HCT116 (cell line): ENCODE measurements at regions not wholly inside any gene's neighbourhood (a gene's known extent, or its start where the extent isn't known, plus 50 kb on each side); places are given as distances from the start of the nearest gene placed in this dataset.

ENCODE experiments used
- ATAC-seq: fragments of 200-7000 bp; cut with Tn5 transposase; 2 replicates; pipeline ENCODE4 v1.9.1; 2020; ENCODE audit warnings: mild to moderate bottlenecking, moderate library complexity
- BruUV-seq: library from RNA; stranded (reverse); fragments of 400-500 nt; replicated peaks from 2 replicates; lab custom pipeline; 2021; lab: Mats Ljungman, UMichigan
- CTCF ChIA-PET: fragments of 300-600 bp; sonication (Branson Sonifier 250); formaldehyde crosslinking; loops from one replicate; lab custom pipeline; 2021; ENCODE audit warnings: antibody characterized with exemption; lab: Charles Lee
- POLR2A ChIA-PET: fragments of 300-600, 350-600 bp; sonication (Branson Sonifier 250); formaldehyde crosslinking; loops from one replicate; lab custom pipeline; 2021; ENCODE audit warnings: antibody characterized with exemption; lab: Charles Lee
- RAD21 ChIA-PET, 2 experiments: fragments of 300-600 bp; sonication (Branson Sonifier 250); formaldehyde crosslinking; loops; one replicate each; lab custom pipeline; 2023; ENCODE audit warnings: low total read pairs in 2 of 2; ENCODE audit not compliant: uncharacterized antibody in 2 of 2, unreplicated experiment in 2 of 2, low non-redundant PET in 1 of 2; lab: Charles Lee
- DNase-seq: peaks from one replicate; pipeline ENCODE4 v3.0.0-alpha.2; 2010; ENCODE audit warnings: low read depth, low spot score
- H2AFZ ChIP-seq: fragments of 200-600 bp; shearing (Covaris generic), sonication (generic); 2 replicates; pipeline ENCODE4 v1.6.1; 2017; ENCODE audit warnings: low read depth, mixed run types, mixed read lengths, antibody characterized with exemption, low read length; ENCODE audit not compliant: poor library complexity, severe bottlenecking
- H3K27ac ChIP-seq: 2 replicates; pipeline ENCODE4 v1.5.1; 2012; ENCODE audit warnings: low read depth, low read length
- H3K27me3 ChIP-seq: fragments of 200-600 bp; sonication (generic); 2 replicates; pipeline ENCODE4 v1.6.1; 2016; ENCODE audit warnings: mixed run types, low read length, mixed read lengths; ENCODE audit not compliant: insufficient read depth
- H3K36me3 ChIP-seq, 2 experiments: fragments of 200-500 bp in 1 of 2; fragments of 200-600 bp in 1 of 2; sonication (Bioruptor generic) in 1 of 2; sonication (generic) in 1 of 2; 2 replicates each; pipeline versions ENCODE4 v1.5.1 to v1.6.1; 2014 to 2016; ENCODE audit warnings: low read length in 2 of 2, inconsistent platforms in 1 of 2, mixed read lengths in 1 of 2, mixed run types in 1 of 2; ENCODE audit not compliant: insufficient read depth in 2 of 2, control insufficient read depth in 1 of 2
- H3K4me1 ChIP-seq, 2 experiments: fragments of 200-600 bp in 1 of 2; sonication (generic) in 1 of 2; 2 replicates each; pipeline versions ENCODE4 v1.5.1 to v1.6.1; 2012 to 2017; ENCODE audit warnings: low read length in 2 of 2, inconsistent platforms in 1 of 2, mild to moderate bottlenecking in 1 of 2, mixed read lengths in 1 of 2, mixed run types in 1 of 2, moderate library complexity in 1 of 2; ENCODE audit not compliant: insufficient read depth in 2 of 2, control insufficient read depth in 1 of 2
- H3K4me2 ChIP-seq: fragments of 200-600 bp; sonication (generic); 2 replicates; pipeline ENCODE4 v1.6.1; 2017; ENCODE audit warnings: mixed run types, low read length, mixed read lengths
- H3K4me3 ChIP-seq, 2 experiments: fragments of 200-600 bp in 1 of 2; sonication (generic) in 1 of 2; replicated peaks in 1 of 2; 2 replicates each; pipeline ENCODE4 v1.5.1; 2011 to 2016; ENCODE audit warnings: low read length in 2 of 2, control low read depth in 1 of 2, low read depth in 1 of 2, mild to moderate bottlenecking in 1 of 2, mixed read lengths in 1 of 2, mixed run types in 1 of 2
- H3K79me2 ChIP-seq: fragments of 200-600 bp; sonication (generic); 2 replicates; pipeline ENCODE4 v1.6.1; 2017; ENCODE audit warnings: mild to moderate bottlenecking, mixed run types, low read length, moderate library complexity, mixed read lengths; ENCODE audit not compliant: insufficient read depth
- H3K9ac ChIP-seq: fragments of 200-600 bp; sonication (generic); 2 replicates; pipeline ENCODE4 v1.6.1; 2016; ENCODE audit warnings: low read length, mixed read lengths
- H3K9me2 ChIP-seq: fragments of 200-600 bp; sonication (generic), shearing (Covaris generic); 2 replicates; pipeline ENCODE4 v1.6.1; 2017; ENCODE audit warnings: mixed run types, mild to moderate bottlenecking, moderate library complexity; ENCODE audit not compliant: insufficient read depth
- H3K9me3 ChIP-seq, 2 experiments: fragments of 200-500 bp in 1 of 2; fragments of 200-600 bp in 1 of 2; sonication (Bioruptor generic) in 1 of 2; sonication (generic) in 1 of 2; 2 replicates each; pipeline ENCODE4 v1.6.1; 2014 to 2017; ENCODE audit warnings: low read length in 2 of 2, mixed read lengths in 2 of 2, inconsistent platforms in 1 of 2, low read depth in 1 of 2, mild to moderate bottlenecking in 1 of 2, mixed run types in 1 of 2, moderate library complexity in 1 of 2; ENCODE audit not compliant: control insufficient read depth in 1 of 2, insufficient read depth in 1 of 2
- H4K20me1 ChIP-seq: fragments of 200-600 bp; sonication (generic), shearing (Covaris generic); 2 replicates; pipeline ENCODE4 v1.6.1; 2017; ENCODE audit warnings: mixed run types, mild to moderate bottlenecking, moderate library complexity; ENCODE audit not compliant: insufficient read depth
- ATF3 ChIP-seq: IDR thresholded peaks from 2 replicates; pipeline ENCODE4 v1.6.1; 2012
- CBX3 ChIP-seq: IDR thresholded peaks from 2 replicates; pipeline ENCODE4 v1.6.1; 2012; ENCODE audit warnings: low read depth
- CEBPB ChIP-seq: IDR thresholded peaks from 2 replicates; pipeline ENCODE4 v1.6.1; 2012; ENCODE audit warnings: low read depth
- EGR1 ChIP-seq: IDR thresholded peaks from 2 replicates; pipeline ENCODE4 v1.6.1; 2012; ENCODE audit warnings: low read depth
- EZH2phosphoT487 ChIP-seq: fragments of 200-600 bp; IDR thresholded peaks from 2 replicates; pipeline ENCODE4 v1.6.1; 2018; ENCODE audit warnings: antibody characterized with exemption, borderline replicate concordance
- FOSL1 ChIP-seq: IDR thresholded peaks from 2 replicates; pipeline ENCODE4 v1.6.1; 2012; ENCODE audit warnings: low read depth
- JUND ChIP-seq: IDR thresholded peaks from 2 replicates; pipeline ENCODE4 v1.6.1; 2012
- MAX ChIP-seq: IDR thresholded peaks from 2 replicates; pipeline ENCODE4 v1.6.1; 2012
- POLR2AphosphoS5 ChIP-seq: IDR thresholded peaks from 2 replicates; pipeline ENCODE4 v1.6.1; 2011; ENCODE audit warnings: mild to moderate bottlenecking, low read depth, low read length, moderate library complexity
- RAD21 ChIP-seq: IDR thresholded peaks from 2 replicates; pipeline ENCODE4 v1.6.1; 2012; ENCODE audit warnings: low read depth, mild to moderate bottlenecking
- SIN3A ChIP-seq: IDR thresholded peaks from 2 replicates; pipeline ENCODE4 v1.6.1; 2012; ENCODE audit warnings: low read depth
- SRF ChIP-seq: IDR thresholded peaks from 2 replicates; pipeline ENCODE4 v1.6.1; 2012; ENCODE audit warnings: low read depth
- YY1 ChIP-seq: IDR thresholded peaks from 2 replicates; pipeline ENCODE4 v1.6.1; 2011; ENCODE audit warnings: low read length, low read depth, moderate library complexity, mild to moderate bottlenecking; ENCODE audit not compliant: insufficient replicate concordance; ENCODE audit errors: extremely low read depth
- ZNF274 ChIP-seq: fragments of 200-500 bp; sonication (Bioruptor generic); IDR thresholded peaks from 2 replicates; pipeline ENCODE4 v1.6.1; 2014; ENCODE audit warnings: mild to moderate bottlenecking, low read depth, low read length, inconsistent platforms
- intact Hi-C: fragments of 100-400 bp; cut with micrococcal nuclease; formaldehyde crosslinking; loops from 2 replicates; pipeline ENCODE4 v1.10.0; 2022

- no peak for DNase-seq
- ChIA-PET POLR2A (no interaction called here), CTCF (no interaction called here), RAD21 (no interaction called here)
- Histone ChIP-seq H3K9ac (no peak overlapping the region), H2AFZ (no peak overlapping the region), H3K36me3 (no peaks in the 10 kb centered on the region), H3K4me3 (no peak overlapping the region), H3K79me2 (no peaks in the 10 kb centered on the region), H3K4me2 (no peak overlapping the region), H3K9me3 (no peaks in the 10 kb centered on the region), H3K4me1 (no peaks in the 10 kb centered on the region), H3K9me2 (no peaks in the 10 kb centered on the region)
- intact Hi-C loops, result no loop called here
- TF ChIP-seq ATF3 (no peak), ZNF274 (no peak), RAD21 (no peak), SRF (no peak), POLR2AphosphoS5 (no peak), EGR1 (no peak), SIN3A (no peak), CBX3 (no peak), JUND (no peak), EZH2phosphoT487 (no peak), CEBPB (no peak), YY1 (no peak), MAX (no peak), FOSL1 (no peak)
- TF ChIP-seq, all 23 proteins: peak for 0
- no peak for ATAC-seq
- Histone ChIP-seq H3K27me3 (no peaks in the 10 kb centered on the region), H3K27ac (no peak overlapping the region), H4K20me1 (no peaks in the 10 kb centered on the region)
- BruUV-seq, result no TSS peak
Observed at GRCh38 chr3:86801921-86802320, 189.0 kb downstream of the VGLL3 start.
